CD8-positive, alpha-beta memory T cell (primary cell): ENCODE measurements at regions not wholly inside any gene's neighbourhood (a gene's known extent, or its start where the extent isn't known, plus 50 kb on each side); places are given as distances from the start of the nearest gene placed in this dataset.
A peak's percentile ranks its signal among the peaks of the same experiment; 100 is the strongest.
"Not testable (repeated sequence)": the region's sequence is repeated elsewhere in the genome, so short reads cannot be mapped to it uniquely, and the experiment has no call there.

Experiments used
- CTCF ChIA-PET: fragments of 350-600 bp; sonication (Branson Sonifier 250); formaldehyde crosslinking; loops from one replicate; lab custom pipeline; 2021; ENCODE audit warnings: antibody characterized with exemption; lab: Charles Lee
- POLR2A ChIA-PET: fragments of 350-600 bp; sonication (Branson Sonifier 250); formaldehyde crosslinking; loops from one replicate; lab custom pipeline; 2021; ENCODE audit warnings: antibody characterized with exemption; lab: Charles Lee
- DNase-seq, 5 donors: peaks; one replicate each; pipeline versions ENCODE4 v3.0.0 to v3.0.0-alpha.2; 2020 to 2022; ENCODE audit warnings: mixed read lengths in 1 of 5
- H3K27ac ChIP-seq: one replicate; pipeline ENCODE4 v1.7.0; 2013; ENCODE audit warnings: low read depth, mild to moderate bottlenecking, low read length, moderate library complexity
- H3K27me3 ChIP-seq: 2 replicates; pipeline ENCODE4 v1.7.0; 2013; ENCODE audit warnings: low read length, mild to moderate bottlenecking; ENCODE audit not compliant: insufficient read depth, poor library complexity, severe bottlenecking
- H3K36me3 ChIP-seq: 2 replicates; pipeline ENCODE4 v1.7.0; 2013; ENCODE audit warnings: mild to moderate bottlenecking, low read length, moderate library complexity; ENCODE audit not compliant: insufficient read depth
- H3K4me1 ChIP-seq: 2 replicates; pipeline ENCODE4 v1.7.0; 2013; ENCODE audit warnings: mild to moderate bottlenecking, low read length, moderate library complexity; ENCODE audit not compliant: insufficient read depth
- H3K4me3 ChIP-seq: 2 replicates; pipeline ENCODE4 v1.7.0; 2013; ENCODE audit warnings: mild to moderate bottlenecking, low read length
- H3K9me3 ChIP-seq: 2 replicates; pipeline ENCODE4 v1.7.0; 2013; ENCODE audit warnings: mild to moderate bottlenecking, low read length
- H3K27ac Mint-ChIP-seq, 8 donors: one replicate each; pipeline ENCODE4 v1.8.0; 2020 to 2021; ENCODE audit warnings: mixed read lengths in 8 of 8, mild to moderate bottlenecking in 6 of 8, inconsistent platforms in 3 of 8, moderate library complexity in 3 of 8
- H3K27me3 Mint-ChIP-seq, 2 donors: one replicate each; pipeline ENCODE4 v1.8.0; 2020 to 2021; ENCODE audit warnings: mixed read lengths in 2 of 2, mild to moderate bottlenecking in 1 of 2, moderate library complexity in 1 of 2
- H3K36me3 Mint-ChIP-seq, 3 donors: one replicate each; pipeline ENCODE4 v1.8.0; 2020 to 2021; ENCODE audit warnings: mixed read lengths in 3 of 3, inconsistent platforms in 1 of 3, mild to moderate bottlenecking in 1 of 3
- H3K4me1 Mint-ChIP-seq, 3 donors: one replicate each; pipeline ENCODE4 v1.8.0; 2020 to 2021; ENCODE audit warnings: mixed read lengths in 3 of 3, inconsistent platforms in 1 of 3, mild to moderate bottlenecking in 1 of 3
- H3K4me3 Mint-ChIP-seq, 7 donors: one replicate each; pipeline ENCODE4 v1.8.0; 2020 to 2021; ENCODE audit warnings: mixed read lengths in 7 of 7, mild to moderate bottlenecking in 6 of 7, moderate library complexity in 4 of 7, inconsistent platforms in 2 of 7
- H3K9me3 Mint-ChIP-seq, 5 donors: one replicate each; pipeline ENCODE4 v1.8.0; 2020 to 2022; ENCODE audit warnings: mixed read lengths in 5 of 5, mild to moderate bottlenecking in 3 of 5, moderate library complexity in 2 of 5, inconsistent platforms in 1 of 5

- ChIA-PET CTCF (interaction anchor here (1.3 kb wide), 1 partner anchor 9 kb away, joined by 3 read pairs; no protein-coding TSS in a partner anchor), POLR2A (no interaction called here)
- no peaks in the 10 kb centered on the region for H3K36me3 ChIP-seq
- no peaks in the 10 kb centered on the region for H3K9me3 ChIP-seq
- no peaks in the 10 kb centered on the region for H3K27me3 ChIP-seq
- H3K36me3 Mint-ChIP-seq = no peaks in the 10 kb centered on the region
- H3K4me1 ChIP-seq = no peaks in the 10 kb centered on the region
- no peaks in the 10 kb centered on the region for H3K4me1 Mint-ChIP-seq
- no peak overlapping the region for H3K27ac ChIP-seq
- H3K27me3 Mint-ChIP-seq = peaks cover 3 to 6% of the 10 kb centered on the region in 2 donors
- DNase-seq = no peak
- no peak overlapping the region for H3K27ac Mint-ChIP-seq
- no peak overlapping the region for H3K4me3 ChIP-seq
- no peaks in the 10 kb centered on the region for H3K9me3 Mint-ChIP-seq
- H3K4me3 Mint-ChIP-seq = no peak overlapping the region
Measured at GRCh38 chr13:21910546-21910945, 239.7 kb downstream of the FGF9 start.

GRCh38 chr13:21911646-21912298 lies 240.9 kb downstream of the FGF9 start:
- no peaks in the 10 kb centered on the region for H3K9me3 ChIP-seq
- H3K27ac Mint-ChIP-seq = peak overlapping the region in 1 of 8 donors; percentile 6

GRCh38 chr13:21913010-21913409 lies 242.1 kb downstream of the FGF9 start:
- Mint-ChIP-seq H3K9me3 (no peaks in the 10 kb centered on the region), H3K36me3 (no peaks in the 10 kb centered on the region), H3K27me3 (peaks cover 1 to 3% of the 10 kb centered on the region in 2 donors), H3K4me3 (no peak overlapping the region), H3K4me1 (no peaks in the 10 kb centered on the region), H3K27ac (no peak overlapping the region)
- no peak overlapping the region for H3K27ac ChIP-seq
- no peaks in the 10 kb centered on the region for H3K9me3 ChIP-seq
- no peaks in the 10 kb centered on the region for H3K4me1 ChIP-seq
- DNase-seq = no peak
- H3K36me3 ChIP-seq = no peaks in the 10 kb centered on the region
- H3K4me3 ChIP-seq = no peak overlapping the region
- ChIA-PET POLR2A (no interaction called here), CTCF (no interaction called here)
- H3K27me3 ChIP-seq = no peaks in the 10 kb centered on the region

More at GRCh38 chr13:21911646-21912298, 240.9 kb downstream of the FGF9 start:
- Mint-ChIP-seq H3K36me3 (no peaks in the 10 kb centered on the region), H3K4me1 (no peaks in the 10 kb centered on the region), H3K9me3 (no peaks in the 10 kb centered on the region), H3K27me3 (peaks cover 1 to 6% of the 10 kb centered on the region in 2 donors), H3K4me3 (no peak overlapping the region)
- DNase-seq = no peak
- CTCF ChIA-PET = interaction anchor here (1.3 kb wide), 1 partner anchor 10 kb away, joined by 3 read pairs; no protein-coding TSS in a partner anchor
- H3K4me1 ChIP-seq = no peaks in the 10 kb centered on the region
- H3K4me3 ChIP-seq = no peak overlapping the region
- no peaks in the 10 kb centered on the region for H3K36me3 ChIP-seq
- no peak overlapping the region for H3K27ac ChIP-seq
- no peaks in the 10 kb centered on the region for H3K27me3 ChIP-seq
- POLR2A ChIA-PET = no interaction called here

DNA sequence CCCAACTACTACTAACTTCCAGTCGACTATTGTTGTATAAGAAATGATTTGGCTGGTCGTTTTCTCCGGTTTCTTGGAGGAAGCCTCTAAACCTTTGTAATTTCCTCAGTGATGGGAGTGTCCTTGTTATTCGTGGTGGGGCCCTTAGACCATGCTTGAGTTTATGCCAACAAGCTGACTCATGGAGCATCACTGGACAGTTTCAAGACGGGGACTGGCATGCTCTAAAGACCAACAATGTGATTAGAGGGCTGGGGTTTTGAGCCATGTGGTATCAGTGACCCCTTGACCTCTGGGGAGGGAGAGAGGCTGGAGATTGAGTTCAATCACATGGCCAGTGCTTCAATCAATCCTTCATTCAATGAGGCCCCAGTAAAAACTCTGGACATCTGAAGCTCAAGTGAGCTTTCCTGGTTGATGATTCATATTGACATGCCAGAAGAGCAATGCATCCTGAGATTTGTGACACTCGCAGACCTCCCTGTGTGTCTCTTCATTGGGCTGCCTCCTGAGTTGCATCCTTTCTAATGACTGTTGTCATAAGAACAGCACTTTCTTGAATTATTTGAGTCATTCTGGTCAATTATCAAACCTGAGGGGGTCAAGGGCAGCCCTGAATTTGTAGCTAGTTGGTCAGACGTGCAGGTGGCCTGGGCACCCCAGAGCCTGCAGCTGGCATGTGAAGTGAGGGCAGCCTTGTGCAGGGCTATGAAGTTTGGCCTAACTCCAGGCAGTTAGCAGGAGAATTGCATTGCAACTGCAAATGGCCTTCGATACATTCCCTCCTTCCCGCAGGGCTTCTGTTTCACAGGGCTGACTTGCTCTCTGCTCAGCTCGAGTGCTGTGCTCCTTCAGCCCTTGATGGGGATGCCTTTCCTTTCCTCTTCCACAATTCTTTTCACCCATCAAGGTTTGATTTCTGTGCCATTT lies 246.5 kb downstream of the FGF9 start:
- no peaks in the 10 kb centered on the region for H3K9me3 Mint-ChIP-seq
- H3K27me3 Mint-ChIP-seq = peaks cover 0 to 6% of the 10 kb centered on the region in 2 donors
- Histone ChIP-seq H3K9me3 (no peaks in the 10 kb centered on the region), H3K36me3 (no peaks in the 10 kb centered on the region), H3K4me1 (no peaks in the 10 kb centered on the region), H3K4me3 (no peak overlapping the region), H3K27me3 (no peaks in the 10 kb centered on the region), H3K27ac (no peak overlapping the region)
- ChIA-PET CTCF (no interaction called here), POLR2A (no interaction called here)
- no peak for DNase-seq
- H3K27ac Mint-ChIP-seq = peak overlapping the region in 1 of 8 donors; percentile 6
- no peaks in the 10 kb centered on the region for H3K36me3 Mint-ChIP-seq
- no peak overlapping the region for H3K4me3 Mint-ChIP-seq
- H3K4me1 Mint-ChIP-seq = no peaks in the 10 kb centered on the region

DNA sequence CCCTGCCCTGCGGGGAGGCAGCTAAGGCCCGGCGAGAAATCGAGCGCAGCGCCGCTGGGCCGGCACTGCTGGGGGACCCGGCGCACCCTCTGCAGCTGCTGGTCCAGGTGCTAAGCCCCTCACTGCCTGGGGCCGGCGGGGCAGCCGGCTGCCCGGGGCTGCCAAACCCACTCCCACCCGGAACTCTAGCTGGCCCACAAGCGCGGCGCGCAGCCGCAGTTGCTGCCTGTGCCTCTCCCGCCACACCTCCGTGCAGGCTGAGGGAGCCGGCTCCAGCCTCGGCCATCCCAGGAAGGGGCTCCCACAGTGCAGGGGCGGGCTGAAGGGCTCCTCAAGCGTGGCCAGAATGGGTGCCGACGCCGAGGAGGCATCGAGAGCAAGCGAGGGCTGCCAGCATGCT lies 249.9 kb downstream of the FGF9 start:
- H3K27me3 Mint-ChIP-seq, H3K27me3 ChIP-seq, H3K4me1 Mint-ChIP-seq, H3K36me3 ChIP-seq, H3K4me3 Mint-ChIP-seq, H3K27ac Mint-ChIP-seq, H3K9me3 Mint-ChIP-seq, DNase-seq, CTCF ChIA-PET, H3K4me3 ChIP-seq, H3K36me3 Mint-ChIP-seq, H3K9me3 ChIP-seq, H3K27ac ChIP-seq, H3K4me1 ChIP-seq: not testable (repeated sequence)
- POLR2A ChIA-PET = interaction anchor here (0.6 kb wide), 1 partner anchor 39 kb away, joined by 3 read pairs; no protein-coding TSS in a partner anchor

DNA sequence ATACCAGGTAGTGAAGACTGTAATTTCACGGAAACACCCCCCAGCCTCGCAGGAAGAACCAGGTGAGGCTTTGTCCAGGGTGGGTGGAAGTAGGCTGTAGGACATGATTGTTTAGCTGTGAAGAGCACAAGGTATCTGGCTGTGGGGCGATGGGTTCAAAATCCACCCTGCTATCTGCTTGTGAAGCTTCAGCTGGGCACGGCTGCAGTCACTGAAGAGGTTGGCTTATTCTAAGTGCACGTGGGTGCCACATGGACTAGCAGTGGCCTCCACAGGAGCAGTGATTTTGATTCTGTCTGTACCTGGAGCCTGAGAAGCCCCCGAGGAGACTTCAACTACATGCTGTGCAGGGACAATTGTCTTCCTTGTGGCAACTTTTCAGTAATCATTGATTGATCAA lies 254.1 kb downstream of the FGF9 start:
- Mint-ChIP-seq H3K4me1 (no peaks in the 10 kb centered on the region), H3K27me3 (peaks cover 0 to 4% of the 10 kb centered on the region in 2 donors), H3K36me3 (no peaks in the 10 kb centered on the region), H3K27ac (peak overlapping the region in 1 of 8 donors; percentile 44), H3K9me3 (no peaks in the 10 kb centered on the region), H3K4me3 (no peak overlapping the region)
- H3K27me3 ChIP-seq = no peaks in the 10 kb centered on the region
- H3K9me3 ChIP-seq = no peaks in the 10 kb centered on the region
- ChIA-PET POLR2A (no interaction called here), CTCF (no interaction called here)
- no peaks in the 10 kb centered on the region for H3K36me3 ChIP-seq
- DNase-seq = no peak
- H3K4me1 ChIP-seq = no peaks in the 10 kb centered on the region
- H3K4me3 ChIP-seq = no peak overlapping the region
- no peak overlapping the region for H3K27ac ChIP-seq

- H3K27ac ChIP-seq = no peak overlapping the region
- no peaks in the 10 kb centered on the region for H3K4me1 Mint-ChIP-seq
- no peaks in the 10 kb centered on the region for H3K9me3 ChIP-seq
- ChIA-PET POLR2A (no interaction called here), CTCF (no interaction called here)
- H3K9me3 Mint-ChIP-seq = no peaks in the 10 kb centered on the region
- H3K27me3 ChIP-seq = no peaks in the 10 kb centered on the region
- no peaks in the 10 kb centered on the region for H3K4me1 ChIP-seq
- H3K27me3 Mint-ChIP-seq = peaks cover 0 to 4% of the 10 kb centered on the region in 2 donors
- H3K4me3 ChIP-seq = no peak overlapping the region
- no peak overlapping the region for H3K4me3 Mint-ChIP-seq
- H3K36me3 ChIP-seq = no peaks in the 10 kb centered on the region
- no peak for DNase-seq
- no peaks in the 10 kb centered on the region for H3K36me3 Mint-ChIP-seq
- peak overlapping the region in 1 of 8 donors; percentile 76 for H3K27ac Mint-ChIP-seq
Measured at GRCh38 chr13:21925720-21926119, 254.8 kb downstream of the FGF9 start.

DNA sequence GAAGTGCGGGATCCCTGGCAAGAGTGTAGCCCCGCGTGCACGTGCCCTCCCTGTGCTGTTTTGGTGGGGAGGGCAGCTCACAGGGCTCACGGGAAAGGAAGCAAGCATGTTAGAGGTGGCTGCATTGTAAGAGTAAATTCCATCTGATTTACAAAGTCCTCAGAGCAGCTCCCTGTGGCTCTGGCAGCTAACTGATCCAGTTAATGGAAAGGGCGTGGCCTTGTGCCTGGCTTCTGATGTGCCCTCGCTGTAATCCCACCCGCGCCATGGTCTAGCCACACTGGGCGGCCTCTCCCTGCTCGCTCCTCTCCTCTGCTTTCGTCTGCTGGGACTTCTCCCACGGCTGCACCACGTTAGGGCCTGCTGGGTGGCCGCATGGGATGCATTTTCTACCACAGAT lies 258.5 kb downstream of the FGF9 start:
- Histone ChIP-seq H3K27me3 (no peaks in the 10 kb centered on the region), H3K9me3 (no peaks in the 10 kb centered on the region), H3K4me3 (no peak overlapping the region), H3K4me1 (no peaks in the 10 kb centered on the region), H3K27ac (no peak overlapping the region), H3K36me3 (no peaks in the 10 kb centered on the region)
- POLR2A ChIA-PET = no interaction called here
- no peaks in the 10 kb centered on the region for H3K9me3 Mint-ChIP-seq
- no peak overlapping the region for H3K4me3 Mint-ChIP-seq
- H3K27ac Mint-ChIP-seq = peak overlapping the region in 1 of 8 donors; percentile 16
- no peaks in the 10 kb centered on the region for H3K27me3 Mint-ChIP-seq
- H3K36me3 Mint-ChIP-seq = no peaks in the 10 kb centered on the region
- no peak for DNase-seq
- no peaks in the 10 kb centered on the region for H3K4me1 Mint-ChIP-seq
- CTCF ChIA-PET = no interaction called here
